GM23338 (cell line): ENCODE measurements at regions not wholly inside any gene's neighbourhood (a gene's known extent, or its start where the extent isn't known, plus 50 kb on each side); places are given as distances from the start of the nearest gene placed in this dataset.

Experiments used
- CTCF ChIP-seq, 2 experiments: fragments of 200-600 bp in 1 of 2; sonication (generic) in 1 of 2; conservative IDR thresholded peaks; 2 replicates each; pipeline versions ENCODE4 v1.5.1 to v1.6.1; 2016 to 2017; ENCODE audit warnings: antibody characterized with exemption in 2 of 2, low read depth in 2 of 2, mild to moderate bottlenecking in 2 of 2, moderate library complexity in 1 of 2
- REST ChIP-seq: IDR thresholded peaks from one replicate; pipeline ENCODE4 v1.6.1; 2018; ENCODE audit warnings: antibody characterized with exemption; ENCODE audit not compliant: unreplicated experiment

DNA sequence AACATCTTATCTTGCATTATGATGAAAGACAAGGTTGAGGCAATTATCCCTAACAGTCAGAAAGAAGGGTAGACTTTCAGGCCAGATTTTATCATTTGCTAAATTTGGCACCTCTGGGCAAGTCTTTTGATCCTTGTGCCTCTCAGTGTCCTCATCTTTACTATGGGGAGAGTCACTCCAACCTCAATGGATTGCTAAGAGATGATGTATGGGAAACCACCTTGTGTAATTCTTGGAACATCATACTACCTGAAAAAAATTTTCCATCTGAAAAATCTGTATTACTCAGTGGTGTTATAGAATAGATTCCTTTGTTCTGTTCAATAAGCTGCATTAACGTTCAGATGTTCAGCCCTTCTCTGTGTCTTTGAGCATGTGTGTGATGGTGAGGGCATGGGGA lies 230.7 kb downstream of the TGFB2 start:
- TF ChIP-seq CTCF (conservative IDR thresholded peaks at IDR 0.05; ENCODE audit: low read depth in 2 of 2) (no peak), REST (no peak)
